Tibial nerve (tissue), 4 donors: ENCODE measurements at regions not wholly inside any gene's neighbourhood (a gene's known extent, or its start where the extent isn't known, plus 50 kb on each side); places are given as distances from the start of the nearest gene placed in this dataset.

Source experiments
- EP300 ChIP-seq, 2 donors: sonication (generic); formaldehyde crosslinking; IDR thresholded peaks; one replicate each; pipeline ENCODE4 v1.6.1; 2017; ENCODE audit warnings: antibody characterized with exemption in 2 of 2, mild to moderate bottlenecking in 1 of 2
- POLR2A ChIP-seq, 2 donors: fragments of 450-650 bp; IDR thresholded peaks; one replicate each; pipeline ENCODE4 v1.6.1; 2017; ENCODE audit warnings: antibody characterized with exemption in 2 of 2, mild to moderate bottlenecking in 2 of 2, moderate library complexity in 2 of 2
- TF ChIP-seq, protein P1 (sequence below), 5 experiments: fragments of 200-600 bp in 3 of 5; fragments of 450-650 bp in 2 of 5; sonication (generic) in 3 of 5; IDR thresholded peaks; one replicate each; pipeline ENCODE4 v1.5.1; 2016 to 2019; ENCODE audit warnings: antibody characterized with exemption in 5 of 5, mild to moderate bottlenecking in 3 of 5, moderate library complexity in 2 of 5

DNA sequence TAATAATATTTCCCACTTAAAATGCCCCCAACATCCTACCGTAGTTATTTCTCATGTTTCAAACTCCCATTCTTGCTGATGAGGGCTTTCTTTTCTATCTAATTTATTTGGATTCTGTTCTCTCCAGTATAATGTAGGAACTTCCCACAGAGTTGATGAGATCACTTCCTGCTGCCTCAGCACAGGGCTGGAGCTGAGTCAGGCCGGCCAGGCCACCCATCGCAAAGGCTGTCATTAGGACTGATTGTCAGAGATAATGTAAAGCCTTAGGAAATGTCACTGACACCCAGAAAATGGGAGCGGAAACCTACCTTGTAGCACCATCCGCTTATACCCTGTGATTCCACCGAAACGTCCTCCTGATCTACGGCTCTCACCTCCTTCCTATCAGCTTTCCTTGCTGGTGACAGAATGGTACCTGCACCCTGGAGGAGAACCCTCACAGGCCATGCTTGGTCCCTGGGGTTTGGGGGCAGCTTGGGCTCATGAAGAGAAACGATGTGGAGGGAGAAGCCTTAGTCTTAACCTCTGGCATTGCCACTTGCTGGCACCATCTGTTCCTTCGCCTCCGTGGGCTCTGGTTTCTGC is 672.8 kb upstream of the ID2 start:
- TF ChIP-seq, protein P1, sequence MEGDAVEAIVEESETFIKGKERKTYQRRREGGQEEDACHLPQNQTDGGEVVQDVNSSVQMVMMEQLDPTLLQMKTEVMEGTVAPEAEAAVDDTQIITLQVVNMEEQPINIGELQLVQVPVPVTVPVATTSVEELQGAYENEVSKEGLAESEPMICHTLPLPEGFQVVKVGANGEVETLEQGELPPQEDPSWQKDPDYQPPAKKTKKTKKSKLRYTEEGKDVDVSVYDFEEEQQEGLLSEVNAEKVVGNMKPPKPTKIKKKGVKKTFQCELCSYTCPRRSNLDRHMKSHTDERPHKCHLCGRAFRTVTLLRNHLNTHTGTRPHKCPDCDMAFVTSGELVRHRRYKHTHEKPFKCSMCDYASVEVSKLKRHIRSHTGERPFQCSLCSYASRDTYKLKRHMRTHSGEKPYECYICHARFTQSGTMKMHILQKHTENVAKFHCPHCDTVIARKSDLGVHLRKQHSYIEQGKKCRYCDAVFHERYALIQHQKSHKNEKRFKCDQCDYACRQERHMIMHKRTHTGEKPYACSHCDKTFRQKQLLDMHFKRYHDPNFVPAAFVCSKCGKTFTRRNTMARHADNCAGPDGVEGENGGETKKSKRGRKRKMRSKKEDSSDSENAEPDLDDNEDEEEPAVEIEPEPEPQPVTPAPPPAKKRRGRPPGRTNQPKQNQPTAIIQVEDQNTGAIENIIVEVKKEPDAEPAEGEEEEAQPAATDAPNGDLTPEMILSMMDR (IDR thresholded peaks at IDR 0.05) = no peak
- TF ChIP-seq POLR2A (IDR thresholded peaks at IDR 0.05) = no peak
- TF ChIP-seq EP300 (IDR thresholded peaks at IDR 0.05) = no peak
